ENCODE measurements at regions not wholly inside any gene's neighbourhood (a gene's known extent, or its start where the extent isn't known, plus 50 kb on each side); places are given as distances from the start of the nearest gene placed in this dataset.

DNA sequence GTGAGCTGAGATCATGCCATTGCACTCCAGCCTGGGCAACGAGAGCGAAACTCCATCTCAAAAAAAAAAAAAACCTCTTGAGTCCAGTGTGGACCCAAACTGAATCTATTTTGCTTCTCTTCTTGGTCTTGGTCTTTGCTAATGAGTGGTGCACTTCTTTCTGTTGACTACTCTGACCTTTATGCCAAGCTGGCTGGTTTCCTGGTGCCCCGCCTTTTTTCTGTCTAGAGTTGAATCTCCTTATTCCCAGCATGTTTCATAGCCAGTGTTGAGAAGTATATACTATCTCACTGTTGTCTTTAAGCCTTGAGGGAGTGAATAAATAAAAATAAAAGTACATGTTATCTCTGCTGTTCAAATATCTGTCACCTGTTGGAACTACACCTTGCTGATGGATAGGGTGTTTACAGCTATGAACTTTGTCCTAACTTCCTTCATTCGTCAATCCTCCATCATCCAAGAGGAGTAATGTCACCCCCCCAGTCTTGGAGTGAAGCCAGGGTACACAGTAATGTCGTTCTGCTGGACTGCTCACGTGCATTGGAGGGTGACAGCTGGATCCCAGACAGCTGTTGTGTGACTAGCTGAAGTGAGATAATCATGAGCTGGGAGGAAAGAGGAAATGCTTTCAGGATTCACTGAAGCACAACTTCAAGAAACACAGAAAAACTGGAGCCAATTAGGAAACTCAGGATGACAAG is 99.3 kb upstream of the PRKG2 start:
- no peak overlapping the region for H3K4me3 ChIP-seq (ENCODE audit: low read depth, low read length)
- no peak overlapping the region for H3K27ac ChIP-seq (ENCODE audit: extremely low read depth, low read depth, low read length)
- H3K4me1 ChIP-seq (ENCODE audit: control insufficient read depth, insufficient read depth, low read length), result no peaks in the 10 kb centered on the region
- no peaks in the 10 kb centered on the region for H3K36me3 ChIP-seq (ENCODE audit: control insufficient read depth in 2 of 2, insufficient read depth in 1 of 2, low read length in 2 of 2)
- ChIA-PET POLR2A (no interaction called here), CTCF (no interaction called here)
- H3K9me3 ChIP-seq (ENCODE audit: control insufficient read depth, insufficient read depth, low read depth, low read length), result no peaks in the 10 kb centered on the region
- TF ChIP-seq ZNF768 (tag by site-specific recombination; IDR thresholded peaks at IDR 0.05), result no peak
- no peak for TF ChIP-seq GFI1B (tag by site-specific recombination; IDR thresholded peaks at IDR 0.05)
- TF ChIP-seq ZNF658 (tag by site-specific recombination; IDR thresholded peaks at IDR 0.05), result no peak
- TF ChIP-seq GLIS1 (tag by site-specific recombination; IDR thresholded peaks at IDR 0.05), result peak; percentile 79

DNA sequence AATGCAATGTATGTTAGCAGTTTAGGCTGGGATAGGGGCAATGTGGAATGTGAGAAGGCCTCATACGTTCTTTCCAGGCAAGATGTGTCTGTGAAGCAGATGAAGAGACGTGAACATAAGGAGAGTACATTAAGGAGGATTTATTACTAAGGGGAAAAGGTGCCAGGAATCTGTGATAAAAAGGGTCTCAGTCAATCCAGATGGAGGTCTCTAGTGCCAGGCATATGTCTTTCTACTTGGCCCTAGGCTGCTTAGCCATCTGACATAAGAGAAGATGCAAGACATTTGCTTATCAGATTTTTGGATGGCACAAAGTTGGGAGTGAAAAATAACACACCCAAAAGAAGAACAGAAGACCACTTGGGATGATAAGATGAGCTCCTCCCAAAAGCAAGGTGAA is 93.0 kb upstream of the PRKG2 start:
- no peaks in the 10 kb centered on the region for H3K9me3 ChIP-seq (ENCODE audit: control insufficient read depth, insufficient read depth, low read depth, low read length)

DNA sequence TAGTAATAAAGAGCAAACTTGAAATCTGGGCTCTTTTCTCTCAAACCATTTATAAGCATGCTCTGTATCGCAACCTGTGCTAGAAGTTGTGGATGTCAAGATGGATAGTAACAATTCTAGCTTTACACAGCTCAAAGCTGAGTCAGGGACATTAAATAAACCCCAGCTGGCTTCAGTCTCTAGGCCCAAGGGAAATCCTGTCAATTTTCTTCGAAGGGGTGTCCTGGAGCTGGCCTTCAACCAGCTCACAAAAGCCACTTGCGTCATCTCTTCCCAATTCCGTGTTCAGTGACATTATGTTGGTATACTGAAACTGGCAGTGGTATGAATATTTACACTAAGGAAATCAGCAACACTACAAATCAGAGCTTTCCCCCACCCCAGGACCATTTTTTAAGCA is 89.8 kb upstream of the PRKG2 start:
- no peak overlapping the region for H3K4me3 ChIP-seq (ENCODE audit: low read depth, low read length)
- CTCF ChIA-PET, result interaction anchor here (1.4 kb wide), 1 partner anchor 45 kb away, joined by 4 read pairs; no protein-coding TSS in a partner anchor
- POLR2A ChIA-PET, result interaction anchor here (0.6 kb wide), 1 partner anchor 672 kb away, joined by 3 read pairs; no protein-coding TSS in a partner anchor
- no peaks in the 10 kb centered on the region for H3K9me3 ChIP-seq (ENCODE audit: control insufficient read depth, insufficient read depth, low read depth, low read length)
- no peak overlapping the region for H3K27ac ChIP-seq (ENCODE audit: extremely low read depth, low read depth, low read length)
- H3K4me1 ChIP-seq (ENCODE audit: control insufficient read depth, insufficient read depth, low read length), result no peaks in the 10 kb centered on the region
- H3K36me3 ChIP-seq (ENCODE audit: control insufficient read depth in 2 of 2, insufficient read depth in 1 of 2, low read length in 2 of 2), result no peaks in the 10 kb centered on the region
- TF ChIP-seq ZNF366 (tag by site-specific recombination; conservative IDR thresholded peaks at IDR 0.05) (no peak), MYNN (tag by site-specific recombination; IDR thresholded peaks at IDR 0.05; ENCODE audit: borderline replicate concordance) (no peak), ZNF624 (tag by site-specific recombination; IDR thresholded peaks at IDR 0.05) (no peak), ZNF571 (tag by site-specific recombination; IDR thresholded peaks at IDR 0.05) (no peak), KLF8 (tag by site-specific recombination; IDR thresholded peaks at IDR 0.05) (no peak), ZFP3 (tag by site-specific recombination; IDR thresholded peaks at IDR 0.05; ENCODE audit: low read depth) (no peak), BCL11A (tag by site-specific recombination; IDR thresholded peaks at IDR 0.05; ENCODE audit: low read depth) (no peak), ZNF214 (tag by site-specific recombination; IDR thresholded peaks at IDR 0.05; ENCODE audit: borderline replicate concordance) (no peak), OSR2 (tag by site-specific recombination; IDR thresholded peaks at IDR 0.05) (no peak), ZSCAN30 (tag by site-specific recombination; IDR thresholded peaks at IDR 0.05) (no peak), SCRT1 (tag by site-specific recombination; IDR thresholded peaks at IDR 0.05; ENCODE audit: borderline replicate concordance) (no peak), GLIS1 (tag by site-specific recombination; IDR thresholded peaks at IDR 0.05) (no peak)
- TF ChIP-seq, protein P1, sequence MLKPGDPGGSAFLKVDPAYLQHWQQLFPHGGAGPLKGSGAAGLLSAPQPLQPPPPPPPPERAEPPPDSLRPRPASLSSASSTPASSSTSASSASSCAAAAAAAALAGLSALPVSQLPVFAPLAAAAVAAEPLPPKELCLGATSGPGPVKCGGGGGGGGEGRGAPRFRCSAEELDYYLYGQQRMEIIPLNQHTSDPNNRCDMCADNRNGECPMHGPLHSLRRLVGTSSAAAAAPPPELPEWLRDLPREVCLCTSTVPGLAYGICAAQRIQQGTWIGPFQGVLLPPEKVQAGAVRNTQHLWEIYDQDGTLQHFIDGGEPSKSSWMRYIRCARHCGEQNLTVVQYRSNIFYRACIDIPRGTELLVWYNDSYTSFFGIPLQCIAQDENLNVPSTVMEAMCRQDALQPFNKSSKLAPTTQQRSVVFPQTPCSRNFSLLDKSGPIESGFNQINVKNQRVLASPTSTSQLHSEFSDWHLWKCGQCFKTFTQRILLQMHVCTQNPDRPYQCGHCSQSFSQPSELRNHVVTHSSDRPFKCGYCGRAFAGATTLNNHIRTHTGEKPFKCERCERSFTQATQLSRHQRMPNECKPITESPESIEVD (tag by site-specific recombination; IDR thresholded peaks at IDR 0.05), result no peak
- TF ChIP-seq, protein P2, sequence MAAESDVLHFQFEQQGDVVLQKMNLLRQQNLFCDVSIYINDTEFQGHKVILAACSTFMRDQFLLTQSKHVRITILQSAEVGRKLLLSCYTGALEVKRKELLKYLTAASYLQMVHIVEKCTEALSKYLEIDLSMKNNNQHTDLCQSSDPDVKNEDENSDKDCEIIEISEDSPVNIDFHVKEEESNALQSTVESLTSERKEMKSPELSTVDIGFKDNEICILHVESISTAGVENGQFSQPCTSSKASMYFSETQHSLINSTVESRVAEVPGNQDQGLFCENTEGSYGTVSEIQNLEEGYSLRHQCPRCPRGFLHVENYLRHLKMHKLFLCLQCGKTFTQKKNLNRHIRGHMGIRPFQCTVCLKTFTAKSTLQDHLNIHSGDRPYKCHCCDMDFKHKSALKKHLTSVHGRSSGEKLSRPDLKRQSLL (tag by site-specific recombination; IDR thresholded peaks at IDR 0.05), result no peak
- TF ChIP-seq, protein P3, sequence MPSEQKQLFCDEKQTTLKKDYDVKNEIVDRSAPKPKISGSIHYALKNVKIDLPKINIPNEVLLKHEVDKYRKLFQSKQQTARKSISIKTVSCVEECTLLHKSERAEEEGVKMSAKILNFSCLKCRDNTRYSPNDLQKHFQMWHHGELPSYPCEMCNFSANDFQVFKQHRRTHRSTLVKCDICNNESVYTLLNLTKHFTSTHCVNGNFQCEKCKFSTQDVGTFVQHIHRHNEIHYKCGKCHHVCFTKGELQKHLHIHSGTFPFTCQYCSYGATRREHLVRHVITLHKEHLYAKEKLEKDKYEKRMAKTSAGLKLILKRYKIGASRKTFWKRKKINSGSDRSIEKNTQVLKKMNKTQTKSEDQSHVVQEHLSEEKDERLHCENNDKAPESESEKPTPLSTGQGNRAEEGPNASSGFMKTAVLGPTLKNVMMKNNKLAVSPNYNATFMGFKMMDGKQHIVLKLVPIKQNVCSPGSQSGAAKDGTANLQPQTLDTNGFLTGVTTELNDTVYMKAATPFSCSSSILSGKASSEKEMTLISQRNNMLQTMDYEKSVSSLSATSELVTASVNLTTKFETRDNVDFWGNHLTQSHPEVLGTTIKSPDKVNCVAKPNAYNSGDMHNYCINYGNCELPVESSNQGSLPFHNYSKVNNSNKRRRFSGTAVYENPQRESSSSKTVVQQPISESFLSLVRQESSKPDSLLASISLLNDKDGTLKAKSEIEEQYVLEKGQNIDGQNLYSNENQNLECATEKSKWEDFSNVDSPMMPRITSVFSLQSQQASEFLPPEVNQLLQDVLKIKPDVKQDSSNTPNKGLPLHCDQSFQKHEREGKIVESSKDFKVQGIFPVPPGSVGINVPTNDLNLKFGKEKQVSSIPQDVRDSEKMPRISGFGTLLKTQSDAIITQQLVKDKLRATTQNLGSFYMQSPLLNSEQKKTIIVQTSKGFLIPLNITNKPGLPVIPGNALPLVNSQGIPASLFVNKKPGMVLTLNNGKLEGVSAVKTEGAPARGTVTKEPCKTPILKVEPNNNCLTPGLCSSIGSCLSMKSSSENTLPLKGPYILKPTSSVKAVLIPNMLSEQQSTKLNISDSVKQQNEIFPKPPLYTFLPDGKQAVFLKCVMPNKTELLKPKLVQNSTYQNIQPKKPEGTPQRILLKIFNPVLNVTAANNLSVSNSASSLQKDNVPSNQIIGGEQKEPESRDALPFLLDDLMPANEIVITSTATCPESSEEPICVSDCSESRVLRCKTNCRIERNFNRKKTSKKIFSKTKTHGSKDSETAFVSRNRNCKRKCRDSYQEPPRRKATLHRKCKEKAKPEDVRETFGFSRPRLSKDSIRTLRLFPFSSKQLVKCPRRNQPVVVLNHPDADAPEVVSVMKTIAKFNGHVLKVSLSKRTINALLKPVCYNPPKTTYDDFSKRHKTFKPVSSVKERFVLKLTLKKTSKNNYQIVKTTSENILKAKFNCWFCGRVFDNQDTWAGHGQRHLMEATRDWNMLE (tag by site-specific recombination; conservative IDR thresholded peaks at IDR 0.05; ENCODE audit: low read depth), result no peak
- TF ChIP-seq, protein P4, sequence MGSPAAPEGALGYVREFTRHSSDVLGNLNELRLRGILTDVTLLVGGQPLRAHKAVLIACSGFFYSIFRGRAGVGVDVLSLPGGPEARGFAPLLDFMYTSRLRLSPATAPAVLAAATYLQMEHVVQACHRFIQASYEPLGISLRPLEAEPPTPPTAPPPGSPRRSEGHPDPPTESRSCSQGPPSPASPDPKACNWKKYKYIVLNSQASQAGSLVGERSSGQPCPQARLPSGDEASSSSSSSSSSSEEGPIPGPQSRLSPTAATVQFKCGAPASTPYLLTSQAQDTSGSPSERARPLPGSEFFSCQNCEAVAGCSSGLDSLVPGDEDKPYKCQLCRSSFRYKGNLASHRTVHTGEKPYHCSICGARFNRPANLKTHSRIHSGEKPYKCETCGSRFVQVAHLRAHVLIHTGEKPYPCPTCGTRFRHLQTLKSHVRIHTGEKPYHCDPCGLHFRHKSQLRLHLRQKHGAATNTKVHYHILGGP (tag by site-specific recombination; IDR thresholded peaks at IDR 0.05), result no peak

More for the DNA sequence above, 93.0 kb upstream of the PRKG2 start:
- TF ChIP-seq HOXD13 (CRISPR knock-in tag; IDR thresholded peaks at IDR 0.05; ENCODE audit: borderline replicate concordance), result no peak
- no peak for TF ChIP-seq ZNF132 (tag by site-specific recombination; IDR thresholded peaks at IDR 0.05; ENCODE audit: borderline replicate concordance)
- POLR2A ChIA-PET, result no interaction called here
- CTCF ChIA-PET, result no interaction called here
- H3K4me1 ChIP-seq (ENCODE audit: control insufficient read depth, insufficient read depth, low read length), result no peaks in the 10 kb centered on the region
- no peak overlapping the region for H3K27ac ChIP-seq (ENCODE audit: extremely low read depth, low read depth, low read length)
- H3K4me3 ChIP-seq (ENCODE audit: low read depth, low read length), result no peak overlapping the region
- H3K36me3 ChIP-seq (ENCODE audit: control insufficient read depth in 2 of 2, insufficient read depth in 1 of 2, low read length in 2 of 2), result no peaks in the 10 kb centered on the region

All from HEK293 (cell line).